ENCODE measurements at regions not wholly inside any gene's neighbourhood (a gene's known extent, or its start where the extent isn't known, plus 50 kb on each side); places are given as distances from the start of the nearest gene placed in this dataset.

DNA sequence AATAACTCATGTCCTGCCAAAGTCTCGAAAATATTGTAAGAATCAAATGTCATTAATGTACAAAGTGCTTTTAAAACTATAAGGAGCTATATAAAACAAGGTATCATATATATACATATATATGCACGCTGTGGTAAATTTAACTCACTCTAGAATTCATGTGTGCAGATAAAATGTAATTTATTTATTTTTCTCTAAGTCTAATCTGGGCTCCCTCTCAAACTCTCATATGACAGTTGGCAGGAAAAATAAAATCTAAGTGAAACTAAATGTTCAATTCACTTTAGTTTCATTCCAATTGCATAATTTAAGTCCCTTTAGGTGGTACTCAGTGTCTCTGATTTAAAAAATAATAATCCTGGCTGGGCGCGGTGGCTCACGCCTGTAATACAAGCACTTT lies 372.0 kb upstream of the DAB1 start:
- TF ChIP-seq, protein P1, sequence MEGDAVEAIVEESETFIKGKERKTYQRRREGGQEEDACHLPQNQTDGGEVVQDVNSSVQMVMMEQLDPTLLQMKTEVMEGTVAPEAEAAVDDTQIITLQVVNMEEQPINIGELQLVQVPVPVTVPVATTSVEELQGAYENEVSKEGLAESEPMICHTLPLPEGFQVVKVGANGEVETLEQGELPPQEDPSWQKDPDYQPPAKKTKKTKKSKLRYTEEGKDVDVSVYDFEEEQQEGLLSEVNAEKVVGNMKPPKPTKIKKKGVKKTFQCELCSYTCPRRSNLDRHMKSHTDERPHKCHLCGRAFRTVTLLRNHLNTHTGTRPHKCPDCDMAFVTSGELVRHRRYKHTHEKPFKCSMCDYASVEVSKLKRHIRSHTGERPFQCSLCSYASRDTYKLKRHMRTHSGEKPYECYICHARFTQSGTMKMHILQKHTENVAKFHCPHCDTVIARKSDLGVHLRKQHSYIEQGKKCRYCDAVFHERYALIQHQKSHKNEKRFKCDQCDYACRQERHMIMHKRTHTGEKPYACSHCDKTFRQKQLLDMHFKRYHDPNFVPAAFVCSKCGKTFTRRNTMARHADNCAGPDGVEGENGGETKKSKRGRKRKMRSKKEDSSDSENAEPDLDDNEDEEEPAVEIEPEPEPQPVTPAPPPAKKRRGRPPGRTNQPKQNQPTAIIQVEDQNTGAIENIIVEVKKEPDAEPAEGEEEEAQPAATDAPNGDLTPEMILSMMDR (conservative IDR thresholded peaks at IDR 0.05 in 1 of 2, IDR thresholded peaks at IDR 0.05 in 1 of 2; ENCODE audit: low read depth in 1 of 2, low read length in 2 of 2) = no peak
- TF ChIP-seq EZH2 (IDR thresholded peaks at IDR 0.05; ENCODE audit: low read length, missing control alignments) = no peak
